HK-2 (cell line): ENCODE measurements at regions not wholly inside any gene's neighbourhood (a gene's known extent, or its start where the extent isn't known, plus 50 kb on each side); places are given as distances from the start of the nearest gene placed in this dataset.

Experiments used
- DNase-seq: peaks from one replicate; pipeline ENCODE4 v3.0.0-alpha.2; 2018; ENCODE audit not compliant: unreplicated experiment

DNA sequence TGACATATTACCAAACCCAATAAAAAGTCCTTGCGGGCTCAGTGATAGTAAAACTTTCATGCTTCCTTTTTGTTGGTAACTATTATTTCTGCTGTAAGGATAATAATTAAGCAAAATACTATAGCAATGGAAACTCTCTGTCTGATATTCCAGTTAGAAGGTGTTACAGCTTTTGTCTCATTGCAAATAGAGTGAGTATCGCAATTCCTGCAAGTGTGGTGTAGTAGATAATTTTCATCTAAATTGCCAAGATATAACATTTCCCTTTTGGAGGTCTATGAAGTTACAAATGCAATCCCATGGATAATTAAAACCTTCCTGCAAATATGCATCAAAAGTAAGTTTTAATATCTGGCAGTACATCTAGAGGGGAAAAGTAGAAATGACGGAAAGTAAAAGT is 88.7 kb upstream of the CD93 start:
- DNase-seq: no peak

DNA sequence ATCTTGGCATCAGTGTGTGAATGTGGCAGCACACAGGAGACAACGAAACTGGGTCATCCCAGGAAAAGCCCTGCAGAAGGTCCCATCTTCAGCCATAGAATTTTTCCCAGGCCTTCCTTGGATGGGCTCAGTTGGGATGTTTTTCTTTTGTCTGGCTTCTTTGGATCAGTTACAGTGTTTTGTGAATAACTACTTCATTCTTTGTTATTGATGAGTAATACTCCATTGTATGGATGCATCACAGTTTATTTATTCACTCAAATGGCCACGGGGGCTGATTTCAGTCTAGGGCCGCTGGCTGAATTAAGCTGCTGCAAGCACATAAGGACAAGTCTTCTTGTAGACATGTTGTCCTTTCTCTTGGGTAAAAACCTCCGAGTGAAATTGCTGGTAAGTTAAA is 81.3 kb upstream of the CD93 start:
- no peak for DNase-seq

DNA sequence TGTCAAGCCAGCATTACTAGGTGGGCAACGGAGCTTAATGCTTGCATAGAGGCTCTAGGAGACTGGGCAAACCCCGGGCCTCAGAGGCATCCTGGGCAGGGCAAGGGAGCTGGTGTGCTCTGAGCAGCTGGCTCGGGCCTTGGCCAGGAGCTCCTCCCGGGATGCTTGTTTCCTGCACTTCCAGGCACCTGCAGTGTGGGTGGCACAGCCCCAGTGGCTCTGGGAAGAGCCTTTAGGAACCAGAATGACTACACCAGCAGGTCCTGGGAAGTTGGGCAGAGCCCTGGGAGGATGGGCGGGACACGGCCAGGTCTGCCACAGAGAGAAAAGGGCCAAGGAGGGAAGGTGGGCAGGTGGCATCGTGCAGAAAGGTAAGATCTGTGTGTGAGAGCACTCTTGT is 80.4 kb upstream of the CD93 start:
- no peak for DNase-seq

DNA sequence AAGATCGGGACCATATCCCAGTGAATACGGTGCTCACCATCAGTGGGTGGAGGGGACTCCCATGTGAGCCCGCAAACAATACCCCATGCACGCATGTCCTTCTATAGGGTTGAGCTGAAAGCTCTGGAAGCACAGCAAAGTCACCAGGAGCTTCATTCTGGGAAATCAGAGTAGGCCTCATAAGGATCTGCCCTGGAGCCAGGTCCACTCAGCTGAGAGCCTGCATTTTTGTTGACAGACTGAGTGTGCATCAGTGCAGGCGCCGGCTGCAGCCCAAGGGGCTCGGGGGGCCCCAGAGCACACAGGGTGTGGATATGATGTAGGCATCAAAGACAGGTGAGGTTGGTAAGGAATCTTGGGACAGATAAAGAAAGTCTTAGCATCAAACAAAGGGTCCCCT is 79.8 kb upstream of the CD93 start:
- no peak for DNase-seq

DNA sequence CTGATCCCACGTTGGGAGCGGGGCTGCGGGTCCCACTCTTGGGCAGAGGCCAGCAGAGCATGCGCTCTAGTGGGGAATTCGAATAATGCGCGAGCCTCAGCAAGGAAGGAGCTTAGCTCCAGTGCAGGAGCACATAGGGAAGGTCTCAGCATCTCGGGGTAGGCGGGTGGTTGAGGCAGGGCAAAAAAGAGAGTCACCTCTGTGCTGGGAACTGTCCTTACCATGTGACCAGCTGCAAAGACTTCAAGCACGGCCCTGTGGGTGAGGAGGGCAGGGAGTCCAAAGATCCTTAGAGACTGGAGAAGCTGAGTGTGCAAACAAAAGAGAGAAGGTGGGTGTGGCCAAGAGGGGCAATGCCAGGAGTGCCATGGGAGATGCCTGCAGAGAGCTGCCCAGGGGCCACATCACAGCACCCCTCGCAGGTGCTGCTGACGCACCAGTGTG is 79.2 kb upstream of the CD93 start:
- DNase-seq: no peak

DNA sequence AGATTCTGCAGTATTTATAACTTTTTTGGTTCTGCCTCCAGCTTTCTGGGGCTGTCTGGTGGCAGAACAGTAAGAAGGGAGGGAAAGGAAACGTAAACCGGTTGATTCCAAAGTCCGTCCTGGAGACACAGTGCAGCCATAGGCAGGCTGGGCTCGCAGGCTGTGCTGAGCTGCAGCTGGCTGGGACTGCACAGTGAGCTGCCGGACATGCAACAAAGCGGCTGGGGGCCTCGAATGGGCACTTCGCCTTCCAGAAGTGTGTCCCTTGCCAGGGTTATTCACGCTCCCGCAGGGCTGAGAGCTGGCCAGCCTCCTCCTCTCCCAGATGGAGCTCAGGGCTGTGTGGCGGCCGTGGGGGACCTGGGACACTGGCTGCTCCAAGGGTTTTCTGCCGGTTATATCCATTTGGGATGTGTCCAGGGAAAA is 78.1 kb upstream of the CD93 start:
- no peak for DNase-seq

DNA sequence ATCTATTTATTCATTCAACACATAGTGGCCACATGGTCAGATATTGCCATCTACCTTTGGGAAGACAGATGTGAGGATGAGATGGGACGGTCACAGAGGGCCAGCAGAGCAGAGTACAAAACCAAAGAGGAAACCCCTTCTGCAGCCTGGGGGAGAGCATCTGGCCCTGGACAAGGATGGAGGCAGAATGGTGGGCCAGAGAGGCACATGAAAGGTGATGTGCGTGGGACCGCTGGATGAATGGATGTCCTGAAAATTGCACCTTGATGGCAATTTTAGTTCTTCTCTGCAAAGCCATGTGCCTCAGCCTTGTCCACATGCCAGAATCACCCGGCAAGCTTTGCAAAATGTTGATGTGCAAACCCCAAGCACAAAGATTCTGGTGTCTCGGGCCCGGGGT is 77.4 kb upstream of the CD93 start:
- DNase-seq: no peak

DNA sequence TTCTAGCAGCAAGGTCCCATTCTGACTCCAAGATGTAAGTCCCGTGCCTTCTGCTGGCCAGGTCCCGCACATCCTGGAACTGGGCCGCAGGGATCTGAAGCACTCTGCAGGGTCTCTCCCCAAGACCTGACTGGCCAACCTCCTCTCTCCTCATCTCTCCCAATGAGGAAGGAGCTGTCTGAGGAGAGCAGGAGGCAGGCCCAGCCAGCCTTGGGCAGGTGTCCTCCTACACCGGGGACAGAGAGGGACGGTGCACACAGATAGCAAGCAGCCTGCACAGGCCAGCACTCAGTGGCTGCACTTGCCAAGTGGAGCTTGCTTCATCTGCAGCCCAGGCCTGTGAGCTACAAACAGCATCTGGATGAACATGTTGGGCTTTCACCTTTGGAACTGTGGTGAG is 76.8 kb upstream of the CD93 start:
- DNase-seq: no peak

DNA sequence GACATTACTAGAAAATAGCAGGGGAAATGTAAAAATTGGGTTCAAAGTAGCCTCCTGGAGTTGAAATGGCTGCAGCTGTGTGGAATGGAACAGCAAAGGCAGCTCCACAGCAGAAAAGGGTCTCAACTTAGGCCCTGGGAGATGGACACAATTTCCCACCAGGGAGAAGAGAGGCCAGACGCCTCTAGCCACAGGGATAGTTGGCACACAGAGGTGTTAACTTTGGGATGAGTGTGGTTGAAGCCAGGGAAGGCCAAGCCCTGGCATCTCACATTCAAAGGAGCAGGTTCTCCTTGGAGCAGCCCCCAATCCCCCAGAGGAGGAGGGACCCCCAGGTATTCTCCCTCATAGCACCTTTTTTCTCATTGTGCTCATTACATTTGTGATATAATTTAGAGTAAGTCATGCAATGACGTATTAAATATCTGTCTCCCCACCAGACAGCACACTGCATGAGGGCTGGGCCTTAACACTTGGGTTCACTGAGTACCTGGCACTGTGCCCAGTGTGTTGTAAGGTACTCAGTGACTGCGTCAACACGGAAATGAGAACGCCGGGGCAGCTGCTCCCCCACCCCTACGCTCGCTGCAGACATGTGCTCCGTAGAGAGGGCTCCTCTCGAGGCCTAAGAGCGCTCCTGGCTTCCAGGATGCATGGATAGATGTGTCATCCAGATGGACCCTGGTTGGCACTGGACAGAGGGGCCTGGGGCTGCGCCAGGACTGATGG is 76.0 kb upstream of the CD93 start:
- peak; percentile 72 for DNase-seq

DNA sequence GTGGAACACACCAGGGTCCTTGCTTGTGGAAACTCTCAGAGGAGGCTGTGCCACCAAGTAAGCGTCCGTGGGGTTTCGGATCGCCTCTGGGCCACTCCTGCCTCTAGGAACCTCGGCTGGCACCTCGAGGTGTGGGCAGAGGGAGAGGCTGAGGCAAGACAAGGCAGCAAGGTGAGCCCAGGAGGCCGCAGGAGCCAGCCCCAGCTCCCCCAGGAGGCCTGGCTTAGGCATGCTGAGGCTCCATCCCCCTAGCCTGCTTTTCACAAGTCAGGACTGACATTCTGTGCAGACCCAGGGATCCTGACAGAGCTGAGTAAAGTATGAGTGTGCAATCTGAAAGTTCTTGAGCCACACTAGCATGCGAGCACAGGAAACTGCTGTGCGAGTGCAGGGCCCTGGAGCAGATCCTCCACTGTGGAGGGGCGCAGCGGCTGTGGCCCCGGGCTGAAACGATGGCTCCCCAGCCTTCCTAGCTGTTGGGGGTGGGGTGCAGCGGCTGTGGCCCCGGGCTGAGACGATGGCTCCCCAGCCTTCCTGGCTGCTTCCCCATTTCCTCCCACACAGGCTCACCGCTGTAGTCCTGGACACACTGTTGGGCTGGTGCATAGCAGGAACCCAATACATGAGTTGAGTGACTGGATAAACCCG is 75.2 kb upstream of the CD93 start:
- no peak for DNase-seq

DNA sequence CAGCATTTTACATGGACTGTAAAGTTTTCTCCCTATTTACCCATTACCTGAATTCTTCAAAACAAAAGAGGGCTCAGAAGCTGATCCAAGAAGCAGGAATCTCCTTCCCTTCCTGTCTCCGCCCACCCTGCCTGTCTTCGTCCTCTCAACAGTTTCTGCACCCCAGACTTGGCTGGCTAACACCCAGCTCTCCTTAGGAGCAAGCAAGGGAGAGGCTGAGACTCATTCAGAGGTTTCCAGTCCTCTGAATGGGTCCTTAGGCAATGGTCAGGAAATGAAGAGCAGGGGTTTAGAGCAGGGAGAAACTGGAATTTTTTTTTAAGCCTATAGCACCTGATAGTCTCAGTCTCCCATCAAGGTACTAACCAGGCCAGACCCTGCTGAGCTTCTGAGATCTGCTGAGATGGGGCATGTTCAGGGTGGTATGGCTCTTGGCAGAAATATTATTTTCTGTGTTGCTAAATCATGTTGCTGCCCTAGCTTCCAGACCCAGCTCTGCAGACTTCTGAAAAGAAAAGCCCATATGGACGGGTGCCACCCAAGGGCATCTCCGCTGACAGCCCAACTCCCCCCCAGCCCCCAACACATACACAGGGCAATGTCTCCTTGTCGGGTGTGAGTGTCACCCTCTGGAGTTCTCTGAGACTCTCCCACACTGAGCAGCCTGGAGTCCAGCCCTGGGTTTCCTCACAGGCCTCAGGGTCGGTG is 74.6 kb upstream of the CD93 start:
- DNase-seq: no peak

DNA sequence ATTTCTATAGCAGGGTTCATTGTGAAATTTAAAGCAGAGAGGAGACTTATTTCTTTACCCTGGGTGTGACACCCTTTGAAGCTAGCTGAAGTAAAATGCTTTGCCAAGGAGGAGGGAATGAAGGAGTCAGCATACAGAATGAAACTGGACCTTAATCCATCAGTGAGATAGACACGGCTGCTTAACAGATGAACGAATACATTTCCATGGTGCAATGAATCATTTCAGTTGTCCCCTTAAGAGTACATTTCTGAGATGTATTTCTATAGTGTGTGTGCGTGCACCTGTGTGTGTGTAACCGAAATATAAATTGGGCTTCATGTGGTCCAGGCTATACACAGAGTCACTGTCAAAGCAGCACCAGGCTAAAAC is 73.8 kb upstream of the CD93 start:
- DNase-seq: no peak

DNA sequence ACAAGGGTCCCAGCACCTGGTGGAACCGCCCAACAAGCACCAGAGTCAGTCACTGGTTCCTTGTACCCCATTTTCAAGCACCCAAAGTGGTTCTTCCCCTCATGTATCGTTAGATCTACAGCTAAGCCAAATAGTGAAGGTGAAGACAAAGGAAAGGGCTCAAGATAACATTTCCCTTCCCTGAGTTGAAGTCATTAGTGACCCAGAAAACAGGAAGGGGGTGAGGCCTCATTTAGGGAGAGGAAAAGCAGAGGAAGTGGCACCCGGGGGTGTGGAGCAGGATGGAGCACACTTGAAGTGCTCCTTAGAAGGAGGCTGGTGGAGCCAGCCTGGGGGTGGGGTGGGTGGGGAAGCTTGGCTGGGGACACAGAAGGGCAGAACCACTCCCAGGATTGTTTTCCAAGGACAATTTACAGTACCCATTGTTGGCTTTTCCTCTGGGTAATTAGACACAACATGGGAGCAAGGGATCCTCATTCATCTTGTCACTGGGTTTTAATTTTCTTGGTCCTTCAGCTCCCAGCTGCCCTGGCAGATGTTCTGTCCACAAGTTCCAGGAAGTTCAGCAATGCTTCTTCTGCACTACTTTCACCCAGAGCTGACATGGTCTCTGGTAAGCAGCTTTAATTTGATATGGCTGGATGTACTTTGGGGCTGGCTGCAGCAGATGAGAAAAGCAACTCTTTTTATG is 73.3 kb upstream of the CD93 start:
- DNase-seq: no peak

DNA sequence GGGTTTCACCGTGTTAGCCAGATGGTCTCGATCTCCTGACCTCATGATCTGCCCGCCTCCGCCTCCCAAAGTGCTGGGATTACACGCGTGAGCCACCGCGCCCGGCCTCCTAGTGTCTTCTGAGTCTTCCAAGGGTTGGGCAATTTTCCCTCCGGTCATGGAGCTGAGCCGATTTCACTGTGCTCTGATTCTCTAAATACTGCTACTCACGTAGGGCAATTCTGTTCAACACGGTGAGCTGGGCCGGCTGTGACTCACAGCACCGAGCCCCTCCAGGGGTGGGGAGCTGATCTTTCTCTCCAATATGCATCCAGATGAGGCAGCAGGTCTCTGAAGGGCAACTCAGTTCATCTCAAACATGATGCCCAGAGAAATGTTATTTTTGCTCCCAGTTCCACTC is 71.6 kb upstream of the CD93 start:
- no peak for DNase-seq

DNA sequence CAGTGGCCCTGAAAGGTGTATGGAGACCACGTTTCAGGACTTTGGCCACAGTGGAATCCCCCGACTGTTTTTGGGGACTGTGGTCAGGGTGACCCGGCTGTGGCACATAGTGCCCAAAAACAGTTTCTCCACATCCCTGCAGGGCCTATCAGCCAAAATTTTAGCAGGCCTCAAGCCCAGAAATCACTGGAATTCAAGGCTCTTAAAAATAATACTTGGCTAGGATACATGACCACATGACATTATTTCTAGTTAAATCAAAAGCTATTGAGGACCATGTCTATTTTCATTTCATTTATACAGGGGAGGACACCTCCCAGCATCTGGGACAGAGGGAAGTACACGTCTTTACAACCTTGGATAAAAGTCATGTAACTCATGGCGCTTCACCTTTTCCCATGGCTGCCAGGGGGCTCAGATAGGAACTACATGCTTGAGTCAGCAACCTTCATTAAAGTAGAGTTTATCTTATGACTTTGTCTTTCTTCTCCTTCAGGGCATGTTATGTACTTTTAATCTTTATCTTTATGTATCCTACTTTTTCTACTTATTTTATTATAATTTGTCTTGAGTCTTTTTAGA is 70.8 kb upstream of the CD93 start:
- no peak for DNase-seq

DNA sequence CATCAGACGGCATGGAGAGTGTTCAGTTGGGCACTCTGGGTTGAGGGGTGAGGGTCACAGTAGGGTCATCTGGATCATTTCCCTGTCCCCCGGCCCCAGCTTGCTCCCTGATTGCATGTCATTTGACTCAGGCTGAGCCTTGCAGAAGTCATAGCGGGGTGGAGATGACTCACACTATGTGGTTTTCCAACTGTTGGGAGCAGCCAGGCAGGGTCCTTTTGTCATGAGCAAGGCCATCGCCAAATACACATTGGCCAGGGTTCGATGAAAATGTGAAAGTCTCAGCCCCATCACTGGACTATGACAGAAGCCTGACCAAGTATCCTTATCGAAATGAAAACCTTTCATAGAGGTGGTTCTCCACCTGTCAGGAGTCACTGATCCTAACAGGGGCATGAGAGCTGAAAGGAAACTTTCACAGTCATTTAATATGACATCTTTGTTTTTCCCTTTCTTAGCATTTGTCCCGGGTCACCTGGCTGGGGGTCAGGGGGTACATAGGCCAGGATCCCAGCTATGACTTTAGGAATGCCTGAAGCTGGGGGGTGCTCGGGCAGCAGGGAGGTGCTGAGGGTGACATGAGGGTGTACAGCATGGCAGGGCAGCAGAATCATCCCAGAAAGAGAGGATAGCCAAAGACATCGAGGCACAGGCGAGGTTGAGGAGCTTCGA is 70.2 kb upstream of the CD93 start:
- DNase-seq: peak; percentile 65

DNA sequence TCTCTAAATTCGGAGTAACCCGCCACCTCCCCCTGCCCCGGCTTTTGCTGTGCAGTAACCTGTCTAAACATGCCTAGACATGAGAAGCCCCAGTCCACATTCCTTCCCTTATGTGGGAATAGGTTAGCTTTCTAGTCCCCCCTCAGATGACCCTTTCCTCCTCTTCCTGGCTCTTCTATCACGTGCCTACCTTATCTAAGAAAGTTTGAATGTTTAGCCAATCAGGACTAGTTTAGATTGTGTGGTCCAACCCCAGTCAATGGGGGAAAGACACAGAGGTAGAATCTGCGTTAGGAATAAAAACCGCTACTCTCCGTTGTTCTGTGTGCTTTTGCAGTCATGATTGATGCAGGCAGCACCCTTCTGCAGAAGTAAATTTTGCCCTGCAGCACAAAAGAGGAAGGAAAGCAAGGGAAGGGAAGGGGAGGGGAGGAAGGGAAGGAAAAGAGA is 69.0 kb upstream of the CD93 start:
- DNase-seq: no peak

DNA sequence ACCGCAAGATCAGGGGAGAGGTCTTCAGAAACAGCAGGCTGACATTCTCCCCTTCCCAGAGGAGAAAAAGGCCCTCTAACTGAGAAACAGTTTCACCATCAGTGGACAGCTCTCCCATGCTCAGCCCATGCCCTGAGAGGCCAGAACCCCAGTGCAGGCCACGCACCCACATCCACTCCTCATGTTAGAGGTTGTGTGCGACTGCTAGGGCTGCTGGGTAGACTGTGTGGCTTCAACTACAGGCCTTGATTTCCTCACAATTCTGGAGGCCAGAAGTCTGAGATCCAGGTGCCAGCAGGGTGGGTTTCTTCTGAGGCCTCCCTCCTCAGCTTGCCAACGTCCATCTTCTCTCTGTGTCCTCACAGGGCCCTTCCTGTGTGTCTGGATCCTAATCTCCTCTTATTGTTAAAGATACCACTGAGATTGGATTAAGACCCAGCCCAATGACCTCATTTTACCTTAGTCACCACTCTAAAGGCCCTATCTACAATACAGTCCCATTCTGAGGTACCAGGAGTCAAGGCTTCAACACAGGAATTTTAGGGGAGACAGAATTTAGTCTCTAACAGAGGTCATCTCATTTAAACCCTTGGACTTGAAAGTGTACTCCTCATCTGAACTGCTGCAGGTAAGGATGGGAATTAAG is 67.7 kb upstream of the CD93 start:
- DNase-seq: no peak

DNA sequence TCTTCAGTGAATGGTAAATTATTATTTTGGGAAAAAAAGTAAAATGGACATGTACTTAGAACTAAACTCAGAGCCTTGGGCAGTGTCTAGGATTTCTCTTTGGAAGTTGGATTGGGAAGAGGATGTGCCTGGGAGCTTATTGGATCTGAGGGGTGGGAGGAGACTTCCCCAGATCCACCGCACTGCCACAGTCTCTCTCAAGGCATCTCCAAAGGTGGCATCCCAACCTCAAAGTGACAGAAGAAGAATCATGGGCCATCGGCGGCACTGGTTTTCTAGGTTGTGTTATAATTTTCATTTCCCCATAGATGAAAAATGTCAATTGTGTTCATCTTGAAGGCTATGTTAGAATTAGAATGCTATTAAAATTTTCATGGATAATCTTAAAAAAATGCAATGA is 66.8 kb upstream of the CD93 start:
- no peak for DNase-seq

DNA sequence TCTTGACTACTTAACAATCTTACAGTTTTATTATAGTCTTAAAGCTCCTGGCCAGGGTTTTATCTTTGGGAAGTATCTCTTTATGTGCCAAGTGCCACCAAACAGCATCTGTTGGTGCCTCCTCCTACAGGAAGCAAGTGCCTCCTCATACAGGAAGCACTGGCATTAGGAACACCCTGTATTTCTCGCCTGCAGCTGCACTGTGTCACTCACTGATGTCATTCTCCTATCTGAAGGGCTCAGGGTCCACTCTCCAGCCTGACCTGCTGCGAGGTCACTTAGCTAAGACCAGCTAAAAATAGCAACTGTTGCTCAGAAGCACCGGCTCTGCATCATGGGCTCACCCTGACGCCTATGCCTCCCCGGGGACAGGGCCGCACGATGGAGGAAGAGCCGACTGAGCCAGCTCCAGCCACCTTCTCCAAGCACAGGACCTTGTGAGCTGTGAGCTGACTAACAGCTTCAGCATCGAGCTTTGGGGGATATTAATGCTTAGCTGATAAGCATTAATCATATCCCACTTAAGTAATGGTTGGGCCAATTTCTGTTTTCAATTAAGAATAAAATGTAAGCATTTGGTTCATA is 66.3 kb upstream of the CD93 start:
- DNase-seq: no peak

DNA sequence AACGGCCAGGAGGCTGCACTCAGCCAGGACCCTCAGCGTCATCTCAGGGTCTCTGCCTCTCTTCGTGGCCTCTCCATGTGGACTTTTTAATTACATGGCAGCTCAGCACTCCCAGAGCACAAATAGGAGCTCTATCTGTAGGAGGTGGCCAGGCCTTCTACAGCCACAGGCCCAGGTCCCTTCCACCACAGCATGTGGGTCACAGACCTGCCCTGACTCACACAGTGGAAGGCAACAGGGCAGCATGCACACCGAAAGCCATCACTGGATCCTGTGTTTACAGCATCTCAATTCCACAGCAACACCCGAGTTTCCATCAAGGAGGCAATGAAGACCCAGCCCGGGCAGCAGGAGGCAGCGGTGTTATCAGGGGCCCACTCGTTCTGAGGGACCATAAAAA is 65.8 kb upstream of the CD93 start:
- no peak for DNase-seq
